ENCODE measurements at regions not wholly inside any gene's neighbourhood (a gene's known extent, or its start where the extent isn't known, plus 50 kb on each side); places are given as distances from the start of the nearest gene placed in this dataset.
"Not testable (repeated sequence)": the region's sequence is repeated elsewhere in the genome, so short reads cannot be mapped to it uniquely, and the experiment has no call there.

GRCh38 chr6:121595646-121596045 lies 160.2 kb downstream of the GJA1 start:
- no peak for DNase-seq (ENCODE audit: low spot score)

DNA sequence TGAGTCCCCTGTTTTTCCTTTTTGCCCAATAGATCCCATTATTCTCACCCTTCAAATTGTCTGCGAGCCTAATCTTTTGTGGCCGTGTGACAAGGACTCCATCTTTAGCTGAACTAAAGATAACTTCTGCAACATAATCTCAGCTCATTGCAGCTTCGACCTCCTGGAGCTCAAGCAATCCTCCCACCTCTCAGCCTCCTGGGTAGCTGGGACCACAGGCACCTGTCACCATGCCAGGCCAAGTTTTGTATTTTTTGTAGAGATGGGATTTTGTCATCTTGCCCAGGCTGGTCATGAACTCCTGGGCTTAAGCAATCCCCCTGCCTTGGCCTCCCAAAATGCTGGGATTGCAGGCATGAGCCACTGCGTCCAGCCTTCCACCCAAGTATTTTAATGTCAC lies 161.0 kb downstream of the GJA1 start:
- DNase-seq (ENCODE audit: low spot score), result no peak

GRCh38 chr6:121597654-121598053 lies 162.2 kb downstream of the GJA1 start:
- no peak for DNase-seq (ENCODE audit: low spot score)

- DNase-seq (ENCODE audit: low spot score), result not testable (repeated sequence)
Measured at GRCh38 chr6:121599331-121599730, 163.9 kb downstream of the GJA1 start.

- no peak for DNase-seq (ENCODE audit: low spot score)
Measured at GRCh38 chr6:121600389-121601168, 165.1 kb downstream of the GJA1 start.

GRCh38 chr6:121603486-121603885 lies 168.0 kb downstream of the GJA1 start:
- DNase-seq (ENCODE audit: low spot score), result no peak

- no peak for DNase-seq (ENCODE audit: low spot score)
Measured at GRCh38 chr6:121607721-121608120, 172.3 kb downstream of the GJA1 start.

GRCh38 chr6:121608270-121608669 lies 172.8 kb downstream of the GJA1 start:
- DNase-seq (ENCODE audit: low spot score), result no peak

DNA sequence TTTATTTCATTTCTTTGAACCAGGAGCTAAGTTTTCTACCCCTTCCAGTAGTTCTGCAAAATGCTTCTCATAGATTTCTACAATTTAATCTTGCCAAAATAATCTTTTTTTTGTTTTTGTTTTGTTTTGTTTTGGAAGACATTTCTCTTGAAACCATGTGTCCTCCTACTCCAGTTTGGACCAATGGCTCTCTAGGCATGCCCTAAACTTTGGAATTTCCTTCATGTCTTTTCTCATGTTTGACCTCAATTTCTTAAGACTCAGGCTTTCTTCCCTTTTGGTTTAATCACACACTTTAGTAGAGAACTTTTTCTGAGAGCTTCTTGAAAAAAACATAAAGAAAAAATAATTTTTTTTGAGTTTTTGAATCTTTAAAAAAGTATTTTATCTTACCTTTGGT lies 173.8 kb downstream of the GJA1 start:
- no peak for DNase-seq (ENCODE audit: low spot score)

- no peak for DNase-seq (ENCODE audit: low spot score)
Measured at GRCh38 chr6:121612927-121613326, 177.5 kb downstream of the GJA1 start.

DNA sequence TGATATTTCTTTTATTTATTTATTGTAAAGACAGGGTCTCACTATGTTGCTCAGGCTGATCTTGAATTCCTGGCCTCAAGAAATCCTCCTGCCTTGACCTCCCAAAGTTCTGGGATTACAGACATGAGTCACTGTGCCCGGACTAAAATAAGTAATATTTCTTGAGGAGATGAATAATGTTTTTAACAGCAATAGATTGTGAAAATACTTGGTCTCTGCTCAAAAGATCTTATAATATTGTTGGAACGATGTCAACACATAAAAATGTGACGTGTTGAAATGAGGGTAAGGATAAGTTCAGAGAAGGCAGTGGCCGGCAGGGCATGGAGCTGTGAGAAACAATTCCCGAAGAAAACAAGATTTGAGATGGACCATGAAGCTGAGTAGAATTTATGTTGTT lies 178.7 kb downstream of the GJA1 start:
- no peak for DNase-seq (ENCODE audit: low spot score)

GRCh38 chr6:121615493-121615892 lies 180.0 kb downstream of the GJA1 start:
- no peak for DNase-seq (ENCODE audit: low spot score)

DNA sequence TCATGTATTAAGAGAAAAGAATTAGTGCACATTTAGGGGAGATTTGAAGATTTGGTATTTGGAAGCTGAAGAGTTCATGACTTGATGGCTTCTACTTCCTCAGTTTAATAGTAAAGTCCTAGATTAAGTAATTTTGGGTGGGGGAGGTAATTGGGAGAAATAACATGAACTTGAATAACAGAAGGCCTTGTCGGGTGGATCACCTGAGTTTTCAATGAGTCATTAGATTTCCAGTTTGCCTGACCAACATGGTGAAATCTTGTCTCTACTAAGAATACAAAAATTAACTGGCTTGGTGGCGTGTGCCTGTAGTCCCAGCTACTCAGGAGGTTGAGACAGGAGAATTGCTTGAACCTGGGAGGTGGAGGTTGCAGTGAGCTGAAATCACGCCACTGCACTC lies 181.0 kb downstream of the GJA1 start:
- DNase-seq (ENCODE audit: low spot score), result no peak

DNA sequence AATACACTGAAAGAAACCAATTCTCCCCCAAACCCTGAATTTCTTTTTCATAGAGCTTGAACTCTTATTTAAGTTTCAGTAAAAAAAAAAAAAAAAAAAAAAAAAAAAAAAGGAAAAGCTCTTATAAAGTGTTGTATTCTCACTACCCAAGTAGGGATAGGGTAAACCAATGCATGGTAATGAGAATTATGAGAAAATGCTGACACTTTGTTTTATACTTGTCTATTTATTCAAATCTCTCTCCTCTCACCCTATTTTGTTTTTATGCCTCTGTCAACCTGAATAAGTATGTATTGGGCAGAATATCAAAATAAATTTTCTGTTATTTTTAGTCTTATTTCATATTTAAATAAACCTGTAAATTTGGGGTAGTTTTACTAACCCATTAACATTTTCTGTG lies 181.9 kb downstream of the GJA1 start:
- no peak for DNase-seq (ENCODE audit: low spot score)

DNA sequence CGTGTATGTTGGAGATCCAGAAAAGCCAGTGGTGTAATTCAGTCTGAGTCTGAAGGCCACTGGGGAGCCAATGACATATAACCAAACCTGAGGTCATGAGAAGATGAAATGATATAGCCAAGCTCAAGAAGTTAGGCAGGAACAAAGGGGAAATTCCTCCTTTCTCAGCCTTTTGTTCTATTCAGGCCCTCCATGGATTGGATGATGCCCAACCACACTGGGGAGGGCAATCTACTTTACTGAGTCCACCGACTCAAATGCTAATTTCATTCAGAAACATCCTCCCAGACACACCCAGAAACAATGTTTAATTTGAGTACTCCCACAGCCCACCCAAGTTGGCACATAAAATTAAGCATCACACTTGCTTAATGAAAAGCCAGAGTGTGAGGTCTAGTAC lies 183.6 kb downstream of the GJA1 start:
- no peak for DNase-seq (ENCODE audit: low spot score)

DNA sequence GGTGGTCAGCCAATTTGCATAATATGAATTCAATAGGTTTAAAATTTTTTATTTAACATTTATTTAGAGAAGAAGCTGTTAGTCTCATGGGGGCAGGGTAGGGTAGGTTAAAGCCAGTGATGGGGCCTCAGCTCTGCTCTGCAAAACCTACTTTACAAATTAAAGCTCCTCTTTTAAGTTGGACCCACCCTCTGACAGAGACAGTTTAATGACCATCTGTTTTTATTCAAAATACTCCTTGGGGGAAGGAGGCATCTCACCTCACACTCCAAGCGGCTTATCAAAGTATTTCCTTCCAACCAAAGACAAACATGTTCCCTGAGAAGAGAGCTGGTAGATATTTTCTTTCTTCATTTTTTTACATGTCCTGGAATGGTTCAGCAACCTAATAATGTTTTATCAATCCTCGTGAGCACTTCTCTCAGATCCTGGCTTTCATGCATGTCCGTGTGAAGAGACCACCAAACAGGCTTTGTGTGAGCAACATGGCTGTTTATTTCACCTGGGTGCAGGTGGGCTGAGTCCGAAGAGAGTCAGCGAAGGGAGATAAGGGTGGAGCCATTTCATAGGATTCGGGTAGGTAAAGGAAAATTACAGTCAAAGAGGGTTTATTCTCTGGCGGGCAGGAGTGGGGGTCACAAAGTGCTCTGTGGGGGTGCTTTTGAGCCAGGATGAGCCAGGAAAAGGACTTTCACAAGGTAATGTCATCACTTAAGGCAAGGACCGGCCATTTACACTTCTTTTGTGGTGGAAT lies 184.7 kb downstream of the GJA1 start:
- no peak for DNase-seq (ENCODE audit: low spot score)

DNA sequence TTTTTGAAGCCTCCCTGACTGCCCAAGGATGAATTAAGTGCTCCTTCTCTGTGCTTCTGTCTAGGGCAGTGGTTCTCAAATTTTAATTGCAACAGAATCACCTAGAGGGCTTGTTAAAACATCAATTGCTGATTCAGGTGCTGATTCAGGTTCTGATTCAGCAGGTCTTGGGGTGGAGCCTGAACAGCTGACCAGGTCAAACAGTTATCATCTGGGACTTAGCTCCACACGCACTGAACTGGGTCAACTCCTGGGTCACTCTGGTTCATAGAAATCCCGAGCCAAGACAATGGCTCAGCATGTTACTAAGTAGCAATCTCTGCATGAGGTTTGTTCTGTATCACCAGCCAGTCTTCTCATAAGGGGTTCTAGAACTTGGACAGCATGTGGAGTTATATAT lies 192.3 kb downstream of the GJA1 start:
- DNase-seq (ENCODE audit: low spot score), result no peak

DNA sequence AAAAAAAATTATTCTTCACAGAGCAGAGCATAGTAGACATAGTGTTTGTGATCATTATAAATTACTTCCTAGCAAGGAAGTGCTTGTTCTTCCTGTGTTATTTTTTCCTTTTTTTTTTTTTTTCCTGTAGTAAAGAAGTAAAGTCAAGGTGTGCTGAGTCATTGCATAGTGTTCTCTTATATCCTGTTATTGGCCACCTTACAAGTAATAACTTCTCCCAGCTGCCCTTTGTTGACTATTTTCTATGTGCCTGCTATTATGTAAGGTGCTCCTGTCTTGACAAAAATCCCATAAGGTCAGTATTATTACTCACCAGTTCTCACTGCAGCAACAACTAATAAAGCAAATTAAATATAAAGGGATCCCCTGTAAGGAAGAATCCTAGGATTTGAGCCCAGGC lies 195.3 kb downstream of the GJA1 start:
- no peak for DNase-seq (ENCODE audit: low spot score)

DNA sequence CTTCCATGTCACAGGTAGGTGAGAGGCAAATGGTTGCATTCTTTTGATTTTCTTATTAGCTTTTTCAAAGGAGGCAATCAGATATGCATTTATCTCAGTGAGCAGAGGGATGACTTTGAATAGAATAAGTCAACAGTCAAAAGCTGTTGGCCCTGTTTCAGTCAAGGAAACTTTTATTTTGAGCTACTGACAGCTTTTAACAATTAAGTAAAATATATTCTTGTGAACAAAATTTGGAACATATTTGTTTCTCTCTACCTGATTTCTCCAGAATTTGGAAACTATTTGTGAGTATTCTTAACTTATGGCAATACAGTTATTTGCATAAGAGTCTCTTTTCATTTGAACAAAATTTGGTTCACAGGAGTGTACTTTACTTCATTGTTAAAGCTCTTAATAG lies 196.3 kb downstream of the GJA1 start:
- not testable (repeated sequence) for DNase-seq (ENCODE audit: low spot score)

DNA sequence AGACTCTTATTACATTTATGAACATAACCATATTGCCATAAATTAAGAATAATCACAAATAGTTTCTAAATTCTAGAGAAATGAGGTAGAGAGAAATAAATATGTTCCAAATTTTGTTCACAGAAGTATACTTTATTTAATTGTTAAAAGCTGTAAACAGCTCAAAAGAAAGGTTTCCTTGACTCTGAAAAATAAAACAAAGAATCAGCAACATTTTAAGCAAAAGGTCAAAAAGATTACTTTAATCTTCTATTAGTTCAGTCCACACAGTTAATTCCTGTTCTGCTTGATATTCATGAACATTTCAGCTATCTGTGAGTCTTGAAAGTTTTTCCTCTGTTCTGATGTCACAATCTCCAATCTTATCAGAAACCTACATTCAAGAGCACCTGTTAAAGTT lies 197.9 kb downstream of the GJA1 start:
- DNase-seq (ENCODE audit: low spot score), result no peak

DNA sequence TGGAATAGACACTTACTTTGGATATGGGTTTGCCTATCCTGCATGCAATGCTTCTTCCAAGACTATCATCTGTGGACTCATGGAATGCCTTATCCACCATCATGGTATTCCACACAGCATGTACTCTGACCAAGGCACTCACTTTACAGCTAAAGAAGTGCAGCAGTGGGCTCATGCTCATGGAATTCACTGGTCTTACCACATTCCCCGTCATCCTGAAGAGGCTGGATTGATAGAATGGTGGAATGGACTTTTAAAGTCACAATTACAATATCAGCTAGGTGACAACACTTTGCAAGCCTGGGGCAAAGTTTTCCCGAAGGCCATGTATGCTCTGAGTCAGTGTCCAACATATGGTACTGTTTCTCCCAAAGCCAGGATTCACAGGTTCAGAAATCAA lies 199.1 kb downstream of the GJA1 start:
- not testable (repeated sequence) for DNase-seq (ENCODE audit: low spot score)

GRCh38 chr6:121635355-121635754 lies 199.9 kb downstream of the GJA1 start:
- DNase-seq (ENCODE audit: low spot score), result no peak

DNA sequence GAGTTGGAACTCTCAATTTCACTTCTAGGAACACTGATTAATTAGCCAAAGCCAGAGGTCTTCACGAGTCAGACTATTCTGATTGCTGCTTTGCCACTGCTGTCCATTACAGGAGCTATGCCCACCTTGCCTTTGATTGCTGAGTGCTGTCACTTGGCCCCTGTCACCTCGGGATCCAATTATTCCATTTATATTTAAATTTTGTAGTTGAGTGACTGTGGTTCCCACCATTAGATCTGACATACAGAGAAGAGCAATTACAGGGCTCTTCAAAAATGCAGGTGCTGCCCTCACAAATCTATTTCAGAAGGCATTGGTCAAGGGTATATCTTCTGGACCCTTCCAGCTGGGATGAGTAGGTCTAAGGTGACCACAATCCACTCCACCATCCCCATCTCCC lies 200.8 kb downstream of the GJA1 start:
- DNase-seq (ENCODE audit: low spot score), result not testable (repeated sequence)

GRCh38 chr6:121639021-121639420 lies 203.6 kb downstream of the GJA1 start:
- DNase-seq (ENCODE audit: low spot score), result no peak
